GM21786 (cell line): ENCODE measurements at regions not wholly inside any gene's neighbourhood (a gene's known extent, or its start where the extent isn't known, plus 50 kb on each side); places are given as distances from the start of the nearest gene placed in this dataset.
"Not testable (repeated sequence)": the region's sequence is repeated elsewhere in the genome, so short reads cannot be mapped to it uniquely, and the experiment has no call there.

Experiments
- ATAC-seq: cut with Tn5 transposase; IDR thresholded peaks from one replicate; pipeline ENCODE4 v1.9.1; 2021; ENCODE audit not compliant: unreplicated experiment

- no peak for ATAC-seq
These were observed 286.6 kb downstream of the LIG4 start for GRCh38 chr13:107928762-107929161.

GRCh38 chr13:107927557-107927956 is 287.8 kb downstream of the LIG4 start:
- ATAC-seq: no peak

GRCh38 chr13:107926515-107926914 is 288.8 kb downstream of the LIG4 start:
- not testable (repeated sequence) for ATAC-seq

DNA sequence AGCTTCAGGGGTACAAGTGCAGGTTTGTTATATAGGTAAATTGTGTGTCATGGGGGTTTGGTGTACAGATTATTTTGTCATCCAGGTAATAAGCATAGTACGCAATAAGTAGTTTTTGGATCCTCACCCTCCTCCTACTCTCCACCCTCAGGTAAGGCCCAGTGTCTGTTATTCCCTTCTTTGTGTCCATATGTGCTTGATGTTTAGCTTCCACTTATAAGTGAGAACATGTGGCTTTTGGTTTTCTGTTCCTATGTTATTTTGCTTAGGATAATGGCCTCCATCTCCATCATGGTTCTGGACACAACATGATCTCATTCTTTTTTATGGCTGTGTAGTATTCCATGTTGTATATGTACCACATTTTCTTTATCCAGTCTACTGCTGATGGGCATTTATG is 298.4 kb downstream of the LIG4 start:
- ATAC-seq: not testable (repeated sequence)

- ATAC-seq: no peak
These were observed 302.6 kb downstream of the LIG4 start for GRCh38 chr13:107912745-107913144.

DNA sequence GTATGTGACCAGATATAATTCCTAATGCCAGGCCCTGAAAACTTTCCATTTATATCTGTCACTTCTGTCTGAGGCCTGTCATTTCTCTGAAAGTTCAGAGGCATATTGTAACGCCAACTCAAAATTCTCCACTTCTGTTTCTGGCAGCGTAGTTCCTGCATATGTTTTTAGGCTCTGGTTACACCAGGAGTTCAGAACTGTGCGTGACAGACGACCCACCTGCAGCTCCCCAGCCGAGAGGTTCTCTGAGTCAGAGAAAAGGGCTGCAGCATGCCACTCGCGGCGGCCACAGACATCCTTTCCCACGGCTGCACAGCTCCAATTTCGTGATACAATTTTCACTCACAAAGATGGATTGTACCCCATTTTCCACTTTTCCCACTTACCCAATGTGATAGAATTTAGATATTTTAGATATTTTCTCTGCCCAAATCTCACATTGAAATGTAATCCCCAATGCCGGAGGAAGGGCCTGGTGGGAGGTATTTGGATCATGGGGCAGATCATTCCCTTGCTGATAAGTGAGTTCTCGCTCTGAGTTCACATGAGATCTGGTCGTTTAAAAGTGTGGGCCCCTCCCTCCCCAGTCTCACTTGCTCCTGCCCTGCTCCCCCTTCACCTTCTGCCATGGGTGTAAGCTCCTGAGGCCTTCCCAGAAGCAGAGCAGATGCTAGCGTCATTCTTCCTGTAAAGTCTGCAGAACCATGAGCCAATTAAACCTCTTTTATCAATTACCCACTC is 308.1 kb downstream of the LIG4 start:
- ATAC-seq: no peak

DNA sequence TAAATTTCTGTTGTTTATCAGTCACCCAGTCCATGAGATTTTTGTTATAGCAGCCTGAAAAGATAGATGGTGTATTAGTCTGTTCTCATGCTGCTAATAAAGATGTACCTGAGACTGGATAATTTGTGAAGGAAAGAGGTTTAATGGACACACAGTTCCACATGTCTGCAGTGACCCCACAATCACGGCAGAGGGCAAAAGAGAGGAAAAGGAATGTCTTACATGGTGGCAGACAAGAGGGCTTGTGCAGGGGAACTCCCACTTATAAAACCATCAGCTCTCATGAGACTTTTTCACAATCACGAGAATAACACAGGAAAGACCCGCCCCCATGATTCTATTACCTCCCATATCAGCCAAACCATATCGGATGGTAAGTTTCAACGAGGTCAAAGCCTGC is 309.2 kb downstream of the LIG4 start:
- no peak for ATAC-seq

DNA sequence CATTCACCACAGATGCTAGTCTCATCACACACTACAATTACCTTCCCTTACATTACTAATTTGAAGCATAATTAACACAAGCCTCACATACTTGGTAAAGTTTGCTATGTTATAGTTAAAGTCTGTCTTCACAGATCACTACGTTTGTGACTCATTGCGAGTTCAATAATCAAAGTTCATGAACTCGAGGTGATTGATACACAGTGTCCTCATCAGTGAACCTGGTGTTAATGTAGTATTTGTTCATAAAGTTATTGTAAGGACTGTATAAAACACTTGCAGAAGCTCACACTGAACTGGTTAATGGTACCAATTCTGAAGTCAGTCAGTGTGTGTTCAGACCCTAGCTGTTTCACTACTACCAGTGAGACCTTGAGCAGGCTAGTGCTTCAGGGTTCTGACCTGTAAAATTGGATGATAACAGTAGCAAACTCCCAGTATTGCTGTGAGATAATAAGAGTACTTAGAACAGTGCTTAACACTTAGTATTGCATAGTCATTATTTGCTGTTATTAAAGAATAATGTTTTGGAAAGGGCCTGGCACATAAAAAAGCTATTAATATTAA is 313.3 kb downstream of the LIG4 start:
- no peak for ATAC-seq

GRCh38 chr13:107901230-107901629 is 314.1 kb downstream of the LIG4 start:
- ATAC-seq: no peak

DNA sequence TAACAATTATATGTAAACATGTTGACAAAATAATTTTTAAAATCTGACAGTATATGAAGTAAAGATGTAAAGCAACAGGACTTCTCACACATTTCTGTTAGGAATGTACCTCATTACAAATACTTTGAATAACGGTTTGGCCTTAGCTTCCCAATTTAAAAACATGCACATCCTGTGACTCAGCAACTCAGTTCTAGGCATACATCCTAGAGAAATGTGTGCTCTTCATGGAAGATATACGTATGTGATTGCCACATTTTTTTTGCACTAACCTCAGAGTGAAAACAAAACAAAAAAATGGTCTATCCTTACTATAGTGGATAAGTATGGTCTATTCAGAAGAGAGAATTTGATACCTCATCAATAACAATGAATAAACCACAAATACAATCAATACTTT is 314.6 kb downstream of the LIG4 start:
- ATAC-seq: no peak

GRCh38 chr13:107886118-107886517 is 329.2 kb downstream of the LIG4 start:
- no peak for ATAC-seq

- no peak for ATAC-seq
These were observed 330.8 kb downstream of the LIG4 start for GRCh38 chr13:107884564-107884963.

DNA sequence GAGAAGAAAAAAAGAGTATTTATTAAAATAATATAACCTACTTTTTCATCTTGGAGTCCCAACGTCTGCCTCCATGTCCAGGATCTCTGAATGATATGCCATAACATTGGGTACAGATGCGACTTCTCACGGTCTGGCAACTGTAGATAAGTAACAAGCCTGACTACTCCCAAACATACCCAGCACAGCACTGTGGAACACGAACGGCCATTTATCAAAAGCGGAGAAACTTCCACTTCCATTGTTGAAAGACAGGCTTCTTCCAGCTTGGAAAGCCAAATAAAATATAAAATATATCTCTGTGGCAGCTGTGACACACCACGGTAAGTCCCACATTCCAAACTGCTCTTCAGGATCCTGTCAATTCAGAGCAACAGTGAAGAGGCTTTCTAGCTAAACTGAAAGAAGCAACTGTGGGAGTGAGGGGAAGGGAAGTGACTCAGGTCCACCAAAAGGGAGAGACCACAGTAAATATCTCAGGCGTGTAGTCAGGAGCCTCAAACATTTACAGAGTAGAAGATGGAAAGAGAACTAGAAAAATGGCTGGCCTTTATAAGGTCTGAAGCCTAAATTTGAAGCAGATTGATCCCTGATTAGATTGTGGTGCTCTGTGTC is 331.7 kb downstream of the LIG4 start:
- no peak for ATAC-seq

- ATAC-seq: no peak
These were observed 332.4 kb downstream of the LIG4 start for GRCh38 chr13:107882708-107883560.

DNA sequence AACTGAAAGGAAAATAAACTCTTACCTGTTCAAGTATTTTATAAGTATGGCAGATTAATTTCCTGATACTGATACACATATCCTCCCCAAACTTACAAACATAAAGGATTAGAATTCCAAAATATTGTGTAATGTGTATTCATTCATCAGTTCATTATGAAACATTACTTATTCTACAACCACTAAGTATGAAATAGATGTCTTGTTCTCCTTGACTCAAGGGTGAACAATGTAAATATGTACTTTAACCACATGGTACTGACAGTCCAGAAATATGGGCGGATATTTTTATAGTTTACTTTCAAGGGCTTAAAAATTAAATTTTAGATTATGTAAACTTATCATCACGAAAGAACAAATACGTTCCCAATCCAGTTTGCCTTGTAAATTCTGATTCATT is 334.0 kb downstream of the LIG4 start:
- ATAC-seq: no peak

DNA sequence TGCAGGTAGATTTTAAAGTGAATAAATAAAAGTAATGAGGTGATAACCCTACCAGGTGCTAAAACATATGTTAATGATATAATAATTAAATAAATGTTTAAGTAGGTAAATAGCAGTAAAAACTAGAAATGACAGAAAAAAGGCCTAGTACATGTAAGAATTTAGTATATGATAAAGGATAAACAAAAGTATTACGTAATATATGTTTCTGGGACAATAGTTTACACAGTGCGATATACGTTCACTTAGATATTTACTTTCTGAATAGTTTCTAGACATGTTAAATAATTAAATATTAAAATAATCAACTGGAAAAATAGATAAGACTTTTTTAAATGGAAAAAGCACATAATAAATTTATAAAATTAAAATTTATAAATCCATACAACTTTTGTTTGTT is 340.9 kb downstream of the LIG4 start:
- no peak for ATAC-seq

DNA sequence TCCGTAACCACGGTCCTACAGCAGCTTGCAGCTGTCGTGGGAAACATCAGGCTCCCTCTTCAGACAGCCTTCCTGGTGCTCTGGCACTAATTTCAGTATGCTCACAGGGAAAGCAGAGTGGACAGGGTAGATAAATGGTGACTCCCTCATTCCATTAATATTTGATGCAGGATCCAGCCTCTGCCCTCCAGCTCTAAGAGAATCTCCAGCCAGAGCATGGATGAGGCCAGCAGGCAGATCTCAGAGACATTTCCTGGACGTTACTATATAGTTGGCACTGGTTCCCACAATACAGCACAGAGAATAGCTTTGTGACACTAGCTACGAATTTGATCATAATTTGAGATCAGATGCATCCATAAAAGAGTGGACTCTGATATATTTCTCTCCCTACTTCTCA is 341.4 kb downstream of the LIG4 start:
- no peak for ATAC-seq

GRCh38 chr13:107870400-107870799 is 344.9 kb downstream of the LIG4 start:
- no peak for ATAC-seq

- ATAC-seq: no peak
These were observed 347.4 kb downstream of the LIG4 start for GRCh38 chr13:107867701-107868661.

DNA sequence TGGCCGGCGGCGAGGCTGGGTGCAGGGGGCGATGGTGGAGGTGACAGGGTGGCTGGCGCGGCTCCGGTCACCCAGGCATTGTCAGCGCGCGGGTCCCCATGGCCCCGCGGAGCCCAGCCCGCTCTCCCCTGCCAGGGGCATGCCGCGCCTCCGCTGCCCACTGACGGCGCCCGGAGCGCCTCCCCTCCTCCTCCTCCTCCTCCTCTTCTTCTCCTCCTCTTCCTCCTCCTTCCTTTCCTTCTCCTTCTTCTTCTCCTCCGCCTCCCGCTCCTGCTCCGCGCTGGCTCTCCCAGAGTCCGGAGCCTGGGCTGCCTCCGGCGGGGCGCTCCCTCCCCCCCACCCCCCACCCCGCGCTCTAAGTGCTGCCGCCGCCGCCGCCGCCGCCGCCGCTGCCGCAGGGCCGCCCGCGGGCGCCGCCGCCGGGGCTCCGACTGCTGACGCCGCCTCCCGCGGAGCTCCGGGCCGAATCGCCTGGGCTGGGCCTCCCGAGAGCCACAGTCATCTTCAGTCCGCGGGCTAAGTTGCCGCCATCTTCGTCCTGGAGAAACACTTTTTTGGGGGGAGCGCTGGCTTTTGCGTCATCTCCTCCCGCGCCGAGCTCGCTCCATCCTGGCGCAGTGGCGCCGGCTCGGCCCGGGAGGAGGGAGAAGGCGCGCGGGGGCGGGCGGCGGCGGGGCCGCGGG is 348.3 kb downstream of the LIG4 start:
- no peak for ATAC-seq
